Dedifferentiated amniotic fluid mesenchymal stem cell (primary cell): ENCODE measurements at regions not wholly inside any gene's neighbourhood (a gene's known extent, or its start where the extent isn't known, plus 50 kb on each side); places are given as distances from the start of the nearest gene placed in this dataset.
"Not testable (repeated sequence)": the region's sequence is repeated elsewhere in the genome, so short reads cannot be mapped to it uniquely, and the experiment has no call there.

Experiments used
- DNase-seq: peaks from one replicate; pipeline ENCODE4 v3.0.0-alpha.2; 2016; ENCODE audit errors: extremely low spot score

DNA sequence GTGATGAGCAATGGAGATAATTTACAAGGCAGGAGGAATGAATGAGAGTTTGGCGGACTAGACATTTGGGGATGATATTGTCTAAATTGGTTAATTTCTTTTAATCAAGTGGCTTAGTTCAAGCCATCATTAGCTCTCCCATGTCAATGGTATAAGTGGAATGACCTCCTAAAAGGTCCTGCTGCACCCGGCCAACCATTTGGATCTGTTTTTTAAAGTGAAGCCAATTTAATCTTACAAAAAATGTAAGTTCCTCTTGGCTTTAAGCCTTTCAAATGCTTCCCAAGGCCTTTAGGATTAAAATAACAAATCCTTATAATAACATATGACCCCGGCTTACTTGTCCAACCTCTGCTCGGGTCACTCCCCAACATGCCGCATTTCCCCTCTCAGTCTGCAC, 484.4 kb upstream of the ADAMTS9 start:
- no peak for DNase-seq

DNA sequence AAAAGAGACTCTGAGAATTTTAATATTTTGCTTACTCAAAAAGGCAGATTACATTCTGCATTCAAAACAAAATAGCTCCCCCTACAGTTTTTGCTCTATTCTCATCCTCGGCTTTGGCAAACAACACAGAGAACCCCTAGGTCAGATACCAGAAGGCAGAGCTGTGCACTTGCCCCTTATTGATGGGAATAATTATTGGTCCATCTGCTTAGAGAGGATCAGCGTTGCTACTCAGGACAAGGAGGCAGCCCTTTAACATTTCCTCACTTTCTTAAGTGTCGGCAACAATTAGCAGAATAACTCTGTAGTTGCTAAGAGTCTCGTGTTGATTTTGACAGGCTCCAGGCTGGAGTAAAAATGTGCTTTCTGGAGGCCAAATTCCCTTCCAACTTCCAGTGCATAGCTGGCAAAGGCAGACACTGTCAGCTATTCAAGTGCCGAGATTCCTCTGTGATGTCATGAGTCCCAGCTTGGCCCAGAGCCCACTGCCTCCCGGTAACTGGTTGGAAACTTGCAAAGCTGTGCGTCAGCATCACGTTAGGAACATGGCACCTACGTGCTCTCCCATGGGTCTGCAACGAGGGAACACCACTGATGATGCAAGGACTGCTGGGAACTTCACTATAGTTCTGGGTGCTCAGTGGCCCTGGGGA, 482.7 kb upstream of the ADAMTS9 start:
- DNase-seq = peak; percentile 42

- no peak for DNase-seq
Measured at GRCh38 chr3:65169961-65170360, 482.2 kb upstream of the ADAMTS9 start.

DNA sequence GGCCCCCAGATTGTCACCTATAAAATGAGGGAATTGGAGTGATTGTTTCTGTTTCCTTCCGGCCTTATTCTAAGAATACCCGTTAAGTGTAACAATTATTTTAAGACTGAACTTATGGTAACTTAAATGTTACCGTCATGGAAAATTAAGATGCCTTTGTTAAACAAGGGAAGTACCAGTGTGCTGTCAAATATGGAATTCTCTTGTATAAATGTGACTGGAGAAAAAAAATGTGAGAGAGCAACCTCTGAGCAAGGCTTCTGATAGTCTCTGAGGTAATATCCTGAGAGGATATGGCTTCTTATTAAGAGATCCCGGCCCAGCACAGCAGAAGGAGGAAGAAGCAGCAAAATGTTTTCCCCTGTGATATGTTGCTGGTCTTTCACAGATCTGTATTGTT, 480.7 kb upstream of the ADAMTS9 start:
- no peak for DNase-seq

DNA sequence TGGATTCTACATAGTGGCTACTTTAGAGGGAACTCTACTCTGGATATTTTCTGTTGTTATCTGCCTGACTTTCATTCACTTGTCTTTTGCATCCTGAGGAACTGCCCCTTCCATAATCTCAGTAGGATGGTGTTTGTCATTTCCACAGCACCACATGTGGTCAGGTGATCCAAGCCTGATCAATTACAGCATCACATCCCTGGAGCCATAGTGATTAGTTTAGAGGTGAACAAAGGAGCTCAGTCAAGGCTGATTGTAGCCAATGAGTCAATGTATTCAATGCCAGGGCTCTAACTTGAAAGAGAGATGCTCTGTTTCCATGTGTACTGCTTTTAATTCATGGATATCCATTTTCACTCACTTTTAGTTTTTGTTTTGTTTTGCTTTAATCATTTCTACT, 478.7 kb upstream of the ADAMTS9 start:
- no peak for DNase-seq

DNA sequence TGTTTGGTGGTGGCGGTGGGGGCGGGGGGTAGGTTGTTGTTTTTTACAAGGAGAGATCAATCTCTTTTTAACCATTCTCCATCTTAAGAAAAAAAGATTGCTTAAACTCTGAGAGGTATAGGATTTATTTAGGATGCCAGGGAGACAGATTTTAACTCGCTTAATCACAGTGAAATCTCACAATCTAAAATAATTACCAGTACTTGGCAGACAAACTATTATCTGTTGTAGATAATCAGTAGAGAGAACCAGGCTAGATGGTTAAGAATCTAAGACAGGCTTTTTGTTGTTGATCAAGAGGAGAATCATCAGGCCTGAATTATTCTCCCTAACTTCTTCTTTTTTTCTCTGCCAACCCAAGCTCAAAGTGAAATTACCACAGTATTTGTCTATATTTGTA, 470.2 kb upstream of the ADAMTS9 start:
- no peak for DNase-seq

DNA sequence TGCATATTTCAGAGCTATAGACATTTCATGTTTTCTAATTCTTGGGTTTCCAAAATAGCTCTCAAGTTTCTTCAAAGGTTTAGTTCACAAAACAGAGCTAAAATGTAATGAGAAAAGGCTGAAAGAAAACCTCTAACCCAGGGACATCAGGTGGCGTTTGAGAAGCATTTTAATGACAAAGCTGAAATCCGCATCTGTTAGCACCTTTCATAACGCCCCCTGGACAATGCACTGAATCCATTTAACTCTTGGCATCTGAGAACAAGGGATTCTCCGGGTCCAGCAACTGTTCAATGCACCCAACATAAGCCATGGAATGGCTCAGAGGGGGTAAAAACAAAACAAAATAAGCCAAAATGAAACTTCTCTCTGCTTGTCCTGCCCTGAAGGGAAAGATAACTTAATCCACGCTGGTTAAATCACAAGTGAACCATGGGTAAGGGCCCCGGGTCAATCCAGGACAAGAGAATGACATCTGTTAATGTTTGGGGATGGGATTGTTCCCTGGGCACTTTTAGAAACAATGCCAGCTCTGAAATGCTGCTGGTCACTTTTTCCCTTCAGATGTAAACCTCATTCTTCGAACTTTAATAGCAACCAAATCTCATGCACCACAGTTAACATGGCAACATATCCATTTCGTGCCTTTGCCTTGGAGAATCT, 466.2 kb upstream of the ADAMTS9 start:
- DNase-seq = peak; percentile 49

DNA sequence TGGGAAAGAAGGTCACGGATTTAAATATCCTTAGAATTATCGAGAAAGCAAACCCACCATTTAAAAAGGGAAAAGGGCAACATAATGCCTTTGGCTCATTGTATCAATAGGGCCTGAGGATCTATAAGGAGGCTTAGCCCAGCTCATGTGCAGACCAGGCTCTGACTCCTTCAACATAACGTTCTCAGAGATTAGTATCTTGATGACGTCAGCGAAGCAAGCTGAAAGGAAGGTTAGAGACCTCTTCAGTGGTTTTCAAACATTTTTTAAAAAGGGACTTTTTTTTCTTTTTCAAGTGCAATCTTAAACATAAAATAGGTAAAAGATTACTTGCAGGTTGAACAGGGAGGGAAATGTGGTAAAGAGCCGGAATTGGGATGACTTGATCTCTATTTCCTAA, 463.9 kb upstream of the ADAMTS9 start:
- DNase-seq = no peak

- DNase-seq = no peak
Measured at GRCh38 chr3:65149877-65150276, 462.1 kb upstream of the ADAMTS9 start.

DNA sequence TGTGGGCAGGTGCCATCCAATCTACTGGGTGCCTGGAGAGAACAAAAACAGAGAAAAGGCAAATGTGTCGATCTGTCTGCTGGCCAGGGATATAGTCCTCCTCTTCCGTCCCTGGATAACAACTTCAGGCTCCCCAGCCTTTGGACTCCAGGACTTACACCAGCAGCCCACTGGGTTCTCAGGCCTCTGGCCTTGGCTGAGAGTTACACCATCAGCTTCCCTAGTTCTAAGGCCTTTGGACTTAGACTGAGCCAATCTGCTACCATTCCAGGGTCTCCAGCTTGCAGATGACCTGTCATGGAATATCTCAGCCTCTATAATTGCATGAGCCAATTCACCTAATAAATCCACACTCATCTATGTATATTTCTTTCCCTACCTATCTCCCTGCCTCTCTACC, 460.9 kb upstream of the ADAMTS9 start:
- DNase-seq = no peak

- no peak for DNase-seq
Measured at GRCh38 chr3:65146179-65146578, 458.4 kb upstream of the ADAMTS9 start.

- no peak for DNase-seq
Measured at GRCh38 chr3:65145680-65146079, 457.9 kb upstream of the ADAMTS9 start.

DNA sequence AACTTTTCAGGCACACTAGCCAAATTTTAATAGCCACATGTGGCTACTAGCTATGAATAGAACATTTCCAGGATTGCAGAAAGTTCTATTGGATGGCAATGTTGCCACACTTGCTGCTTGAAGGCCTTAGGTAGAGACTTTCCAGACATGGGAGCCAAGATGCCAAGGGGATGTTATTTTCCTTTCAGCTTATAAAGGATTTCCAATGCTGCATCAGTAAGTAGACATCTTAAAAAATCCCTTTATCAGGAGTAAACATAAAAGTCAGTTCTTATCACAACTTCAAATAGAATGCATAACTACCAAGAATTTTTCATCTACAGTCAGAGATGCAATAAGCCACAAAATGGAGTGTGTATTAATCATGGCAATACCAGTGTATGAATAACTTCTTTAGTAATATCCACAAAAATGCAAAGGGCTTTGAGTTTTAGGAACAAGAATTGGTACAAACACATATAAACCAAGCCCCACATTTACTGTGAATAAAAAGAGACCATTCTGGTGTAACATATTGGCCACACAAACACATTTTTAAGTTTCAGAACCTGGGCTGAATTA, 457.1 kb upstream of the ADAMTS9 start:
- no peak for DNase-seq

- no peak for DNase-seq
Measured at GRCh38 chr3:65142456-65142855, 454.7 kb upstream of the ADAMTS9 start.

- DNase-seq = no peak
Measured at GRCh38 chr3:65138556-65138955, 450.8 kb upstream of the ADAMTS9 start.

DNA sequence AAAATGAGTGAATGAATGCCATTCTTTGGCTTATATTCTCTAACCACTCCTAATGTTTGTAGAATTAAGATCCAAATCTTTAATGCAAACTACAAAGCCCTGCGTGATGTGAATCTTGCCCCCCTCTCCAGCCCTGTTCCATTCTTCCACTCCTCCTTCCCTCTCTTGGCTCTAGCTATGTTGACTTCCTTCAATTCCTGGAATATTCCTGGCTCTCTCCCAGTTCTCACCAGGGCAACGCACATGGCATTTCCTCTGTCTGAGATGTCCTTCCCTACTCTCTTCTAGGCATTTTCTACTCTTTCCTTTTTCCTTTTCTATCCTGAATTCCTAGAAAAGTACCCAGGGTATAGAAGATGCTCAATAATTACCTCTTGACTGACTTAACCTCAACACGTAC, 446.0 kb upstream of the ADAMTS9 start:
- DNase-seq = not testable (repeated sequence)

GRCh38 chr3:65130782-65131181, 443.0 kb upstream of the ADAMTS9 start:
- DNase-seq = no peak

GRCh38 chr3:65128346-65128745, 440.5 kb upstream of the ADAMTS9 start:
- DNase-seq = no peak

GRCh38 chr3:65126527-65127410, 439.0 kb upstream of the ADAMTS9 start:
- peak; percentile 44 for DNase-seq

DNA sequence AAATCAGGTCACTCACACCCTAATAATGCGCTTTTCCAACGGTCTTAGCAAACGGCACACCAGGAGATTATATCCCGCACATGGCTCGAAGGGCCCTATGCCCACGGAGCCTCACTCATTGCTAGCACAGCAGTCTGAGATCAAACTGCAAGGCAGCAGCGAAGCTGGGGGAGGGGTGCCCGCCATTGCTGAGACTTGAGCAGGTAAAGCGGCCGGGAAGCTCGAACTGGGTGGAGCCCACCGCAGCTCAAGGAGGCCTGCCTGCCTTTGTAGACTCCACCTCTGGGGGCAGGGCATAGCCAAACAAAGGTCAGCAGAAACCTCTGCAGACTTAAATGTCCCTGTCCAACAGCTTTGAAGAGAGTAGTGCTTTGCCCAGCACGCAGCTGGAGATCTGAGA, 432.4 kb upstream of the ADAMTS9 start:
- not testable (repeated sequence) for DNase-seq

DNA sequence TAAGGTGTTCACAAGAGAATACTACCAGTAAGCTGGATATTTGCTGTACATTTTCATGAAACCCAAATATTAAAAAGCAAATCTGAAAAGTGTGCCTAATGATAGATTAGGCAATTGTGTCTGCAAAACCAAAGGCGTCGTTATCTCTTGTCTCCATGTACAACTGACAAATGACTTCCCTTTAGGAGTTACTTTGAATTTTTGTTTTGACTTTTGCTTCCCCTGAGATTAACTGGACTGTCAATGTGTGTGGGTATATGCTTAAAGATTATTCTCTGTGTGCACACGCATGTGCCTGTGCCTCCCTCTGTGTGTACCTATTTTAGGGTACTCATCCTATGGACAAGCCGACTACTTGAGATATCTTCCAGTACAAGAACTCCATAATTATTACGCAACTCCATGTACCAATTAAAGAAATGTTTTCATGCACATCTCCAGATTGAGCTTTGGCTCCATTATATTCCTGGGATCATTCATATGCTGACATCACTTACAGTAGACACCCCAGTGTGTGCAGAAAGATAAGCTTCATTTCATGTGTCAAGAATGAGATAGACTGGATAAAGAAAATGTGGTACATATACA, 431.2 kb upstream of the ADAMTS9 start:
- no peak for DNase-seq

DNA sequence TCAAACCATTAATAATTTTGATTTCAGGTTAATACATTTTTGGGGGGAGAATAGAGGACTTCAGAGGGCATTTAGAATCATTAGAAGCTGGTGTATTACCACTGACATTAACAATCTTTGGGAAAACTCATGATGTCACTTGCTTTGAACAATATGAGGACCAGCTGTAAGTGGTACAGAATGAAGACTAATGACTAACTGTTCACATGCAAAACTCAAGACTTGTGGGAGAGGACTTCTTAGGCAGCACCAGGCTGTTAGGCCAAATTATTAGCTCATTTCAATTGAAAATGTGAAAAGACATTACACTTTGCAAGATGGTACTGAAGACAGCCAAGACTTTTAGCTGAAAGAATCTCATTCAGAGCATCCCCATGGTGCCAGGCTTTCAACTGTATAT, 426.2 kb upstream of the ADAMTS9 start:
- no peak for DNase-seq
